GM12892 (cell line): ENCODE measurements at regions not wholly inside any gene's neighbourhood (a gene's known extent, or its start where the extent isn't known, plus 50 kb on each side); places are given as distances from the start of the nearest gene placed in this dataset.

ENCODE experiments used
- POLR2A ChIP-seq: IDR thresholded peaks from 2 replicates; pipeline ENCODE4 v1.6.1; 2011; ENCODE audit warnings: low read depth, low read length, control low read depth
- TAF1 ChIP-seq: IDR thresholded peaks from 2 replicates; pipeline ENCODE4 v1.6.1; 2011; ENCODE audit warnings: low read depth, mild to moderate bottlenecking, control low read depth, low read length, borderline replicate concordance

DNA sequence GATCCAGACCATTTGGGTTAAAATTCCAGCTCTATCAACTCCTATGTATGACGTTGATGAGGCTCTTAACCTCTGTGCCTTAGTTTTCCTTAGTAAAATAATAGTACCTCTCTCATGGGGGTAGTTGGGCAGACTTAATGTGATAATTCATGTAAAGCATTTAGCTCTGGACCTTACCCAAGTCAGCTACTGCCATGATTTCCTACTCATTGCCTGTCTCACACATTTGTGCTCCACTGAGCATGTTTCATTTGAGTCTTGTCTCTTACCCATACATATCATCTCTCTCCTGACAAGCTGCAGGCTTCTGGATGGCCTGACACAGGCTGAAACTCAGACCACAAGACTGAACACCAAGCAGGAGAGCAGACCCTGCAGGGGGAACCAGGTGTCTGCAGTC lies 77.7 kb upstream of the ZBTB40 start:
- TF ChIP-seq POLR2A (no peak), TAF1 (no peak)
